HCT116 (cell line): ENCODE measurements at regions not wholly inside any gene's neighbourhood (a gene's known extent, or its start where the extent isn't known, plus 50 kb on each side); places are given as distances from the start of the nearest gene placed in this dataset.

ENCODE experiments used
- ATAC-seq: fragments of 200-7000 bp; cut with Tn5 transposase; 2 replicates; pipeline ENCODE4 v1.9.1; 2020; ENCODE audit warnings: mild to moderate bottlenecking, moderate library complexity
- BruUV-seq: library from RNA; stranded (reverse); fragments of 400-500 nt; replicated peaks from 2 replicates; lab custom pipeline; 2021; lab: Mats Ljungman, UMichigan
- CTCF ChIA-PET: fragments of 300-600 bp; sonication (Branson Sonifier 250); formaldehyde crosslinking; loops from one replicate; lab custom pipeline; 2021; ENCODE audit warnings: antibody characterized with exemption; lab: Charles Lee
- POLR2A ChIA-PET: fragments of 300-600, 350-600 bp; sonication (Branson Sonifier 250); formaldehyde crosslinking; loops from one replicate; lab custom pipeline; 2021; ENCODE audit warnings: antibody characterized with exemption; lab: Charles Lee
- RAD21 ChIA-PET, 2 experiments: fragments of 300-600 bp; sonication (Branson Sonifier 250); formaldehyde crosslinking; loops; one replicate each; lab custom pipeline; 2023; ENCODE audit warnings: low total read pairs in 2 of 2; ENCODE audit not compliant: uncharacterized antibody in 2 of 2, unreplicated experiment in 2 of 2, low non-redundant PET in 1 of 2; lab: Charles Lee
- DNase-seq: peaks from one replicate; pipeline ENCODE4 v3.0.0-alpha.2; 2010; ENCODE audit warnings: low read depth, low spot score
- H2AFZ ChIP-seq: fragments of 200-600 bp; shearing (Covaris generic), sonication (generic); 2 replicates; pipeline ENCODE4 v1.6.1; 2017; ENCODE audit warnings: low read depth, mixed run types, mixed read lengths, antibody characterized with exemption, low read length; ENCODE audit not compliant: poor library complexity, severe bottlenecking
- H3K27ac ChIP-seq: 2 replicates; pipeline ENCODE4 v1.5.1; 2012; ENCODE audit warnings: low read depth, low read length
- H3K27me3 ChIP-seq: fragments of 200-600 bp; sonication (generic); 2 replicates; pipeline ENCODE4 v1.6.1; 2016; ENCODE audit warnings: mixed run types, low read length, mixed read lengths; ENCODE audit not compliant: insufficient read depth
- H3K36me3 ChIP-seq, 2 experiments: fragments of 200-500 bp in 1 of 2; fragments of 200-600 bp in 1 of 2; sonication (Bioruptor generic) in 1 of 2; sonication (generic) in 1 of 2; 2 replicates each; pipeline versions ENCODE4 v1.5.1 to v1.6.1; 2014 to 2016; ENCODE audit warnings: low read length in 2 of 2, inconsistent platforms in 1 of 2, mixed read lengths in 1 of 2, mixed run types in 1 of 2; ENCODE audit not compliant: insufficient read depth in 2 of 2, control insufficient read depth in 1 of 2
- H3K4me1 ChIP-seq, 2 experiments: fragments of 200-600 bp in 1 of 2; sonication (generic) in 1 of 2; 2 replicates each; pipeline versions ENCODE4 v1.5.1 to v1.6.1; 2012 to 2017; ENCODE audit warnings: low read length in 2 of 2, inconsistent platforms in 1 of 2, mild to moderate bottlenecking in 1 of 2, mixed read lengths in 1 of 2, mixed run types in 1 of 2, moderate library complexity in 1 of 2; ENCODE audit not compliant: insufficient read depth in 2 of 2, control insufficient read depth in 1 of 2
- H3K4me2 ChIP-seq: fragments of 200-600 bp; sonication (generic); 2 replicates; pipeline ENCODE4 v1.6.1; 2017; ENCODE audit warnings: mixed run types, low read length, mixed read lengths
- H3K4me3 ChIP-seq, 2 experiments: fragments of 200-600 bp in 1 of 2; sonication (generic) in 1 of 2; replicated peaks in 1 of 2; 2 replicates each; pipeline ENCODE4 v1.5.1; 2011 to 2016; ENCODE audit warnings: low read length in 2 of 2, control low read depth in 1 of 2, low read depth in 1 of 2, mild to moderate bottlenecking in 1 of 2, mixed read lengths in 1 of 2, mixed run types in 1 of 2
- H3K79me2 ChIP-seq: fragments of 200-600 bp; sonication (generic); 2 replicates; pipeline ENCODE4 v1.6.1; 2017; ENCODE audit warnings: mild to moderate bottlenecking, mixed run types, low read length, moderate library complexity, mixed read lengths; ENCODE audit not compliant: insufficient read depth
- H3K9ac ChIP-seq: fragments of 200-600 bp; sonication (generic); 2 replicates; pipeline ENCODE4 v1.6.1; 2016; ENCODE audit warnings: low read length, mixed read lengths
- H3K9me2 ChIP-seq: fragments of 200-600 bp; sonication (generic), shearing (Covaris generic); 2 replicates; pipeline ENCODE4 v1.6.1; 2017; ENCODE audit warnings: mixed run types, mild to moderate bottlenecking, moderate library complexity; ENCODE audit not compliant: insufficient read depth
- H3K9me3 ChIP-seq, 2 experiments: fragments of 200-500 bp in 1 of 2; fragments of 200-600 bp in 1 of 2; sonication (Bioruptor generic) in 1 of 2; sonication (generic) in 1 of 2; 2 replicates each; pipeline ENCODE4 v1.6.1; 2014 to 2017; ENCODE audit warnings: low read length in 2 of 2, mixed read lengths in 2 of 2, inconsistent platforms in 1 of 2, low read depth in 1 of 2, mild to moderate bottlenecking in 1 of 2, mixed run types in 1 of 2, moderate library complexity in 1 of 2; ENCODE audit not compliant: control insufficient read depth in 1 of 2, insufficient read depth in 1 of 2
- H4K20me1 ChIP-seq: fragments of 200-600 bp; sonication (generic), shearing (Covaris generic); 2 replicates; pipeline ENCODE4 v1.6.1; 2017; ENCODE audit warnings: mixed run types, mild to moderate bottlenecking, moderate library complexity; ENCODE audit not compliant: insufficient read depth
- POLR2AphosphoS5 ChIP-seq: IDR thresholded peaks from 2 replicates; pipeline ENCODE4 v1.6.1; 2011; ENCODE audit warnings: mild to moderate bottlenecking, low read depth, low read length, moderate library complexity
- RAD21 ChIP-seq: IDR thresholded peaks from 2 replicates; pipeline ENCODE4 v1.6.1; 2012; ENCODE audit warnings: low read depth, mild to moderate bottlenecking
- SP1 ChIP-seq: IDR thresholded peaks from 2 replicates; pipeline ENCODE4 v1.6.1; 2012; ENCODE audit warnings: low read depth
- SRF ChIP-seq: IDR thresholded peaks from 2 replicates; pipeline ENCODE4 v1.6.1; 2012; ENCODE audit warnings: low read depth
- ZNF274 ChIP-seq: fragments of 200-500 bp; sonication (Bioruptor generic); IDR thresholded peaks from 2 replicates; pipeline ENCODE4 v1.6.1; 2014; ENCODE audit warnings: mild to moderate bottlenecking, low read depth, low read length, inconsistent platforms
- intact Hi-C: fragments of 100-400 bp; cut with micrococcal nuclease; formaldehyde crosslinking; loops from 2 replicates; pipeline ENCODE4 v1.10.0; 2022
- TF ChIP-seq, protein P1 (sequence below): IDR thresholded peaks from 2 replicates; pipeline ENCODE4 v1.6.1; 2012; ENCODE audit warnings: low read depth
- TF ChIP-seq, protein P2 (sequence below): IDR thresholded peaks from 2 replicates; pipeline ENCODE4 v1.6.1; 2012
- TF ChIP-seq, protein P3 (sequence below): IDR thresholded peaks from 2 replicates; pipeline ENCODE4 v1.6.1; 2012

DNA sequence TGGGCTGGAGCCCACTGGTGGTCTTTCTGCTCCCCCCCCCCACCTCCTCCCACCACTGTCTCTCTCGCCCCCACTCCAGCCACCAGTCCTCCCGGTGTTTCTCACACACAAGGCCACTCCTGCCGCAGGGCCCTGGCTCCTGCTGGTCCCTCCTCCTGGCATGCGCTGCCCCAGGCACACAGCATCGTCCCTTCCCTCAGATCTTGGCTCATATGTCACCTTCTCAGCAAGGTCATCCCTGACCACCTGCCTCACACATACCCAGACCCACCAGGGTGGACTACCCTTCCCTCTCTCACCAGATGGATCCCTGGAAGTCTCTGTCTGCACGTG, 101.5 kb upstream of the IQSEC1 start:
- H3K27ac ChIP-seq = no peak overlapping the region
- H4K20me1 ChIP-seq = no peaks in the 10 kb centered on the region
- POLR2A ChIA-PET = no interaction called here
- no peak overlapping the region for H3K4me3 ChIP-seq
- H3K36me3 ChIP-seq = no peaks in the 10 kb centered on the region
- H3K9me3 ChIP-seq = peaks cover 0 to 12% of the 10 kb centered on the region in 2 experiments; a peak in 2 of 4 replicates
- BruUV-seq = no TSS peak
- CTCF ChIA-PET = no interaction called here
- no peak overlapping the region for H3K4me2 ChIP-seq
- no peak overlapping the region for H3K9ac ChIP-seq
- no peaks in the 10 kb centered on the region for H3K79me2 ChIP-seq
- RAD21 ChIA-PET = no interaction called here
- DNase-seq (no peak), ATAC-seq (no peak)
- no peaks in the 10 kb centered on the region for H3K4me1 ChIP-seq
- intact Hi-C loops = no loop called here
- H3K27me3 ChIP-seq = no peaks in the 10 kb centered on the region
- no peak overlapping the region for H2AFZ ChIP-seq
- H3K9me2 ChIP-seq = no peaks in the 10 kb centered on the region
- no peak for TF ChIP-seq POLR2AphosphoS5
- no peak for TF ChIP-seq SP1
- TF ChIP-seq, protein P1, sequence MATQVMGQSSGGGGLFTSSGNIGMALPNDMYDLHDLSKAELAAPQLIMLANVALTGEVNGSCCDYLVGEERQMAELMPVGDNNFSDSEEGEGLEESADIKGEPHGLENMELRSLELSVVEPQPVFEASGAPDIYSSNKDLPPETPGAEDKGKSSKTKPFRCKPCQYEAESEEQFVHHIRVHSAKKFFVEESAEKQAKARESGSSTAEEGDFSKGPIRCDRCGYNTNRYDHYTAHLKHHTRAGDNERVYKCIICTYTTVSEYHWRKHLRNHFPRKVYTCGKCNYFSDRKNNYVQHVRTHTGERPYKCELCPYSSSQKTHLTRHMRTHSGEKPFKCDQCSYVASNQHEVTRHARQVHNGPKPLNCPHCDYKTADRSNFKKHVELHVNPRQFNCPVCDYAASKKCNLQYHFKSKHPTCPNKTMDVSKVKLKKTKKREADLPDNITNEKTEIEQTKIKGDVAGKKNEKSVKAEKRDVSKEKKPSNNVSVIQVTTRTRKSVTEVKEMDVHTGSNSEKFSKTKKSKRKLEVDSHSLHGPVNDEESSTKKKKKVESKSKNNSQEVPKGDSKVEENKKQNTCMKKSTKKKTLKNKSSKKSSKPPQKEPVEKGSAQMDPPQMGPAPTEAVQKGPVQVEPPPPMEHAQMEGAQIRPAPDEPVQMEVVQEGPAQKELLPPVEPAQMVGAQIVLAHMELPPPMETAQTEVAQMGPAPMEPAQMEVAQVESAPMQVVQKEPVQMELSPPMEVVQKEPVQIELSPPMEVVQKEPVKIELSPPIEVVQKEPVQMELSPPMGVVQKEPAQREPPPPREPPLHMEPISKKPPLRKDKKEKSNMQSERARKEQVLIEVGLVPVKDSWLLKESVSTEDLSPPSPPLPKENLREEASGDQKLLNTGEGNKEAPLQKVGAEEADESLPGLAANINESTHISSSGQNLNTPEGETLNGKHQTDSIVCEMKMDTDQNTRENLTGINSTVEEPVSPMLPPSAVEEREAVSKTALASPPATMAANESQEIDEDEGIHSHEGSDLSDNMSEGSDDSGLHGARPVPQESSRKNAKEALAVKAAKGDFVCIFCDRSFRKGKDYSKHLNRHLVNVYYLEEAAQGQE = no peak

DNA sequence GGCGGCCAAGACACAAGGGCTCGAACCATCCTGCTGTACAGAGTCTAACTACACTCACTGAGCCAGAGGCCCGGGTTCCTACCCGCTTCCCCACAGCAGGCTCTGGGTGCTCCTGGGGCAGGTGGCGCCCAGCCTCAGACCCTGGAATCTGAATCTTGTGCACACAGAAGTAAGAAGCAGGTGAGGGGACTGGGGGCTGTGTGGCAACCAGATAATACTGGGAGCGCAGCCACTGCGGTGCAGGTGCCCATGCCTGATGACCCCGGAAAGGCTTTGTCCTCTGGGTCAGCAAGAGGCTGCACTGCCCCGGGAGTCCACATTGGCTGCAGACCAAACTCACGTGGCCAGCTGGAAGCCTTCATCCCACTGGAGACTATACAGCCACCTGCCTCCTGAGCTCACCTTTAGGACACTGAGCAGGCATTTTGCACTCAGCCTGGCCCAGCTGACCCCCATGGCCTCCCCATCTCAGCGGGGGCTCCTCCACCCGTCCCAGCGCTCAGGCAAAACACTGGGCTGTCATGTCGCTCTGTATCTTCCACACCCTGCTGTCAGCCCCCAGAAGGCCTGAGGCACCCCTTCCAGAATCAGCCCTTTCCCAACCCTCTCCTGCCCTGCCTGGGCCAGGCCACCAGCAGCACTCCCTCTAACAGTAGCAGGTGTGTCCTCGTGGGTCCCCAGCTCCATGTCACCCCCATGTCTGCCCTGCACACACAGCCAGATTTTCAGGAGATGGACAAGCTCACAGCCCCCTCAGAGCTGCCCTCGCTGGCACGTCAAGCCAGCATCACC, 101.0 kb upstream of the IQSEC1 start:
- no TSS peak for BruUV-seq
- no peaks in the 10 kb centered on the region for H4K20me1 ChIP-seq
- no peak overlapping the region for H2AFZ ChIP-seq
- intact Hi-C loops = no loop called here
- H3K27ac ChIP-seq = no peak overlapping the region
- H3K9me3 ChIP-seq = peaks cover 0 to 12% of the 10 kb centered on the region in 2 experiments; a peak in 2 of 4 replicates
- H3K79me2 ChIP-seq = no peaks in the 10 kb centered on the region
- no peak for ATAC-seq
- TF ChIP-seq ZNF274 (no peak), SRF (no peak), RAD21 (no peak)
- TF ChIP-seq, protein P2, sequence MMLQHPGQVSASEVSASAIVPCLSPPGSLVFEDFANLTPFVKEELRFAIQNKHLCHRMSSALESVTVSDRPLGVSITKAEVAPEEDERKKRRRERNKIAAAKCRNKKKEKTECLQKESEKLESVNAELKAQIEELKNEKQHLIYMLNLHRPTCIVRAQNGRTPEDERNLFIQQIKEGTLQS = no peak
- TF ChIP-seq, protein P3, sequence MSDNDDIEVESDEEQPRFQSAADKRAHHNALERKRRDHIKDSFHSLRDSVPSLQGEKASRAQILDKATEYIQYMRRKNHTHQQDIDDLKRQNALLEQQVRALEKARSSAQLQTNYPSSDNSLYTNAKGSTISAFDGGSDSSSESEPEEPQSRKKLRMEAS = no peak
- H3K9ac ChIP-seq = no peak overlapping the region
- no peaks in the 10 kb centered on the region for H3K27me3 ChIP-seq
- no peak overlapping the region for H3K4me2 ChIP-seq
- H3K9me2 ChIP-seq = no peaks in the 10 kb centered on the region
- no peak overlapping the region for H3K4me3 ChIP-seq
- H3K4me1 ChIP-seq = no peaks in the 10 kb centered on the region
- ChIA-PET POLR2A (no interaction called here), RAD21 (no interaction called here), CTCF (no interaction called here)
- DNase-seq = no peak
- no peaks in the 10 kb centered on the region for H3K36me3 ChIP-seq
